Peyer's patch (tissue), 4 donors: ENCODE measurements at regions not wholly inside any gene's neighbourhood (a gene's known extent, or its start where the extent isn't known, plus 50 kb on each side); places are given as distances from the start of the nearest gene placed in this dataset.

ENCODE experiments used
- DNase-seq, 3 donors: peaks; one replicate each; pipeline ENCODE4 v3.0.0-alpha.2; 2017 to 2019
- H3K27ac ChIP-seq, 4 donors: fragments of 200-600 bp; sonication (generic); one replicate each; pipeline ENCODE4 v1.5.1; 2016 to 2019
- H3K27me3 ChIP-seq, 2 donors: fragments of 200-600 bp; sonication (generic); one replicate each; pipeline ENCODE4 v1.5.1; 2019
- H3K36me3 ChIP-seq, 3 donors: fragments of 200-600 bp; sonication (generic); one replicate each; pipeline ENCODE4 v1.5.1; 2016 to 2019
- H3K4me1 ChIP-seq, 4 donors: fragments of 200-600 bp; sonication (generic); one replicate each; pipeline ENCODE4 v1.5.1; 2016 to 2019
- H3K4me3 ChIP-seq, 4 donors: fragments of 200-600 bp; sonication (generic); 1 replicate in 3 of 4; 2 replicates in 1 of 4; pipeline ENCODE4 v1.5.1; 2016 to 2019; ENCODE audit warnings: mild to moderate bottlenecking in 1 of 4
- H3K9me3 ChIP-seq, 4 donors: fragments of 200-600 bp; sonication (generic); one replicate each; pipeline ENCODE4 v1.5.1; 2016 to 2019; ENCODE audit warnings: mild to moderate bottlenecking in 1 of 4
- CTCF ChIP-seq, 6 experiments: fragments of 450-650 bp in 4 of 6; fragments of 200-600 bp in 2 of 6; sonication (generic) in 1 of 6; IDR thresholded peaks; one replicate each; pipeline ENCODE4 v1.5.1; 2017 to 2019; ENCODE audit warnings: antibody characterized with exemption in 6 of 6, mild to moderate bottlenecking in 3 of 6, moderate library complexity in 1 of 6
- POLR2A ChIP-seq, 2 donors: fragments of 450-650 bp; IDR thresholded peaks; one replicate each; pipeline ENCODE4 v1.5.1; 2017; ENCODE audit warnings: antibody characterized with exemption in 2 of 2, mild to moderate bottlenecking in 2 of 2, moderate library complexity in 2 of 2

- TF ChIP-seq POLR2A (IDR thresholded peaks at IDR 0.05): no peak
- TF ChIP-seq CTCF (IDR thresholded peaks at IDR 0.05): no peak
- H3K27ac ChIP-seq: no peak overlapping the region
- H3K36me3 ChIP-seq: no peaks in the 10 kb centered on the region
- H3K4me3 ChIP-seq: no peak overlapping the region
- DNase-seq: no peak
- no peaks in the 10 kb centered on the region for H3K4me1 ChIP-seq
- H3K27me3 ChIP-seq: no peaks in the 10 kb centered on the region
- no peaks in the 10 kb centered on the region for H3K9me3 ChIP-seq
Observed at GRCh38 chr10:126806991-126807702, 98.1 kb upstream of the DOCK1 start.

DNA sequence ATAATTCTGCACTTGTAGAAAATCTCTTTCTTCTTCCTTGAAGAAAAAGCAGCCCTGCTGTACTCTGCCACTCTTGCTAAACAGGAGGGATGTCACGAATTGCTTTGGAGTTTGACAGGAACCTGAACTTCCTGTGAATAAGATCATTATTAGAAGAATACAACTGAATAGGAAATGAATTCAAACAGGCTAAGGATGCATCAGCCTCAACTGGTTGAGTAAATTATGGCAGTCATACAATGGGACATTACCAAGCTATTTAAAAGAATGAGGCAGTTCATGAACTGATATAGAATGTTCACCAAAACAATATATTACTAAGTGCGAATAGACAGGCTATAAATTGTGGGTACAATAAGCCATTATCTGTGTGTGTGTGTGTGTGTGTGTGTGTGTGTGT, 97.1 kb upstream of the DOCK1 start:
- Histone ChIP-seq H3K36me3 (no peaks in the 10 kb centered on the region), H3K27ac (no peak overlapping the region), H3K27me3 (no peaks in the 10 kb centered on the region), H3K4me3 (no peak overlapping the region), H3K9me3 (no peaks in the 10 kb centered on the region), H3K4me1 (no peaks in the 10 kb centered on the region)
- TF ChIP-seq POLR2A (IDR thresholded peaks at IDR 0.05) (no peak), CTCF (IDR thresholded peaks at IDR 0.05) (no peak)
- DNase-seq: no peak

DNA sequence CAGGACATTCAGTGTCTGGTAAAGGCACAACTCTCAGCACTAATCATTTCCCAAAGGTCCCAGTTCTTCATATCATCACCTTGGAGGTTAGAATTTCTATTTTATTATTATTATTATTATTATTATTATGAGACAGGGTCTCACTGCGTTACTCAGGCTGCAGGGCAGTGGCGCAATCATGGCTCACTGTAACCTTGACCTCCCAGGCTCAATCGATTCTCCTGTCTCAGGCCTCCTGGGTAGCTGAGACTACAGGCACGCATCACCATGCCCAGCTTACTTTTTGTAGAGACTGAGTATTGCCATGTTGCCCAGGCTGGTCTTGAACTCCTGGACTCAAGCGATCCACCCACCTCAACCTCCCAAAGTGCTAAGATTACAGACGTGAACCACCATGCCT, 91.8 kb upstream of the DOCK1 start:
- no peak overlapping the region for H3K27ac ChIP-seq
- no peak for TF ChIP-seq POLR2A (IDR thresholded peaks at IDR 0.05)
- no peak for TF ChIP-seq CTCF (IDR thresholded peaks at IDR 0.05)
- H3K27me3 ChIP-seq: no peaks in the 10 kb centered on the region
- no peaks in the 10 kb centered on the region for H3K9me3 ChIP-seq
- no peak for DNase-seq
- H3K4me3 ChIP-seq: no peak overlapping the region
- no peaks in the 10 kb centered on the region for H3K4me1 ChIP-seq
- H3K36me3 ChIP-seq: no peaks in the 10 kb centered on the region

DNA sequence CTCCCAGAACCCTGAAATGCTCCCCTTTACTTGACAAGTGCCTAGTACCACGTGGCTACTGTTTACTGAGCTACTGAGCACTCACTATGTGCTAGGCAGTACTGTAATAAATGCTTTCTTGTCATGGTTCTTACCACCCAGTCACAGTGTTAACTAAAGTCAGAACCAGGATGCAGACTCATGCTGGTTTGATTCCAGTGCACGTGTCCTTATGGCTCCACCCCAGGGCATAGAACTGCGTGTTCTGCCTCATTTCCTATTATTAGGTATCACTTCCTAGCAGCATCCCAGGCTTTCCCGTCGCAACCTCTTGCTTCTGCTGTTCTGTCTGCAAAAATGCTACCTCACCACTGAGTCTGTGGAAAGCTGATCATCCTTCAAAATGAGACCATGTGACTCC, 71.7 kb upstream of the DOCK1 start:
- Histone ChIP-seq H3K27ac (no peak overlapping the region), H3K27me3 (no peaks in the 10 kb centered on the region), H3K9me3 (no peaks in the 10 kb centered on the region), H3K4me1 (no peaks in the 10 kb centered on the region), H3K36me3 (no peaks in the 10 kb centered on the region), H3K4me3 (no peak overlapping the region)
- no peak for DNase-seq
- TF ChIP-seq CTCF (IDR thresholded peaks at IDR 0.05) (no peak), POLR2A (IDR thresholded peaks at IDR 0.05) (no peak)

- no peak overlapping the region for H3K27ac ChIP-seq
- H3K9me3 ChIP-seq: no peaks in the 10 kb centered on the region
- TF ChIP-seq CTCF (IDR thresholded peaks at IDR 0.05) (no peak), POLR2A (IDR thresholded peaks at IDR 0.05) (no peak)
- H3K36me3 ChIP-seq: no peaks in the 10 kb centered on the region
- H3K4me1 ChIP-seq: peaks cover 0 to 4% (median 1%) of the 10 kb centered on the region in 4 donors
- H3K27me3 ChIP-seq: no peaks in the 10 kb centered on the region
- DNase-seq: no peak
- H3K4me3 ChIP-seq: no peak overlapping the region
Observed at GRCh38 chr10:126836009-126836408, 69.2 kb upstream of the DOCK1 start.

GRCh38 chr10:126838316-126838715, 66.9 kb upstream of the DOCK1 start:
- Histone ChIP-seq H3K9me3 (no peaks in the 10 kb centered on the region), H3K27ac (peak overlapping the region in 1 of 4 donors; percentile 89), H3K27me3 (no peaks in the 10 kb centered on the region), H3K4me1 (peaks cover 0 to 12% (median 2%) of the 10 kb centered on the region in 4 donors), H3K36me3 (no peaks in the 10 kb centered on the region), H3K4me3 (no peak overlapping the region)
- no peak for DNase-seq
- TF ChIP-seq CTCF (IDR thresholded peaks at IDR 0.05): no peak
- no peak for TF ChIP-seq POLR2A (IDR thresholded peaks at IDR 0.05)
